Testis (tissue), 2 donors: ENCODE measurements at regions not wholly inside any gene's neighbourhood (a gene's known extent, or its start where the extent isn't known, plus 50 kb on each side); places are given as distances from the start of the nearest gene placed in this dataset.

Experiments
- DNase-seq: peaks from one replicate; pipeline ENCODE4 v3.0.0-alpha.2; 2019
- H3K27ac ChIP-seq, 2 donors: fragments of 200-600 bp; sonication (generic); one replicate each; pipeline ENCODE4 v1.5.1; 2019
- H3K27me3 ChIP-seq: fragments of 200-600 bp; sonication (generic); one replicate; pipeline ENCODE4 v1.5.1; 2019
- H3K36me3 ChIP-seq: fragments of 200-600 bp; sonication (generic); one replicate; pipeline ENCODE4 v1.5.1; 2017; ENCODE audit warnings: low read depth; ENCODE audit errors: missing control alignments
- H3K4me1 ChIP-seq: fragments of 200-600 bp; sonication (generic); one replicate; pipeline ENCODE4 v1.5.1; 2019
- H3K4me3 ChIP-seq, 2 donors: fragments of 200-600 bp; sonication (generic); one replicate each; pipeline ENCODE4 v1.5.1; 2017 to 2019
- H3K9me3 ChIP-seq: fragments of 200-600 bp; sonication (generic); one replicate; pipeline ENCODE4 v1.5.1; 2017
- POLR2A ChIP-seq: fragments of 450-650 bp; IDR thresholded peaks from one replicate; pipeline ENCODE4 v1.6.1; 2017; ENCODE audit warnings: antibody characterized with exemption, mild to moderate bottlenecking, moderate library complexity
- WGBS, 2 donors: methylation state at CpG; one replicate each; pipeline ENCODE4 v1.1.5; 2018; 5-methylcytosine and 5-hydroxymethylcytosine counted together
- intact Hi-C: fragments of 100-400 bp; cut with DNase I; formaldehyde crosslinking; loops from one replicate; pipeline ENCODE4 v1.15.1; 2023; ENCODE audit warnings: low total_unique reads
- TF ChIP-seq, protein P1 (sequence below), 3 experiments: fragments of 450-650 bp in 2 of 3; fragments of 200-600 bp in 1 of 3; sonication (generic) in 1 of 3; IDR thresholded peaks; one replicate each; pipeline ENCODE4 v1.5.1; 2016 to 2019; ENCODE audit warnings: antibody characterized with exemption in 3 of 3, mild to moderate bottlenecking in 2 of 3, moderate library complexity in 1 of 3

DNA sequence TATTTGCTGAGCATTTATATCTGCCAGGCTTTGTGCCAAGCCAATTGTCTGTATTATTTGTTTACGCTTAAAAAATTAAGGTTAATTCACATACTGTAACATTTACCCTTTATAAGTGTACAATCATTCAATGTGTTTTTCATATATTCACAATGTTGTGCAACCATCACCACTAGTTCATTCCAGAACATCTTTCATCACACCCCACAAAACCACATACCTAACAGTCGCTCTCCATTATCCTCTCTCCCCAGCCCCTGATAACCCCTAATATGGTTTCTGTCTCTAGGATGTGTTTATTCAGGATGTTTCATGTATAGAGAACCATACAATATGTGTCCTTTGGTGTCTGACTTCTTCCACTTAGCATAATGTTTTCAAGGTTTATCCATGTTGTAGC, 234.1 kb downstream of the INSIG2 start:
- Histone ChIP-seq H3K36me3 (no peaks in the 10 kb centered on the region), H3K4me1 (no peaks in the 10 kb centered on the region), H3K27ac (no peak overlapping the region), H3K9me3 (no peaks in the 10 kb centered on the region), H3K4me3 (no peak overlapping the region), H3K27me3 (no peaks in the 10 kb centered on the region)
- no peak for TF ChIP-seq POLR2A
- TF ChIP-seq, protein P1, sequence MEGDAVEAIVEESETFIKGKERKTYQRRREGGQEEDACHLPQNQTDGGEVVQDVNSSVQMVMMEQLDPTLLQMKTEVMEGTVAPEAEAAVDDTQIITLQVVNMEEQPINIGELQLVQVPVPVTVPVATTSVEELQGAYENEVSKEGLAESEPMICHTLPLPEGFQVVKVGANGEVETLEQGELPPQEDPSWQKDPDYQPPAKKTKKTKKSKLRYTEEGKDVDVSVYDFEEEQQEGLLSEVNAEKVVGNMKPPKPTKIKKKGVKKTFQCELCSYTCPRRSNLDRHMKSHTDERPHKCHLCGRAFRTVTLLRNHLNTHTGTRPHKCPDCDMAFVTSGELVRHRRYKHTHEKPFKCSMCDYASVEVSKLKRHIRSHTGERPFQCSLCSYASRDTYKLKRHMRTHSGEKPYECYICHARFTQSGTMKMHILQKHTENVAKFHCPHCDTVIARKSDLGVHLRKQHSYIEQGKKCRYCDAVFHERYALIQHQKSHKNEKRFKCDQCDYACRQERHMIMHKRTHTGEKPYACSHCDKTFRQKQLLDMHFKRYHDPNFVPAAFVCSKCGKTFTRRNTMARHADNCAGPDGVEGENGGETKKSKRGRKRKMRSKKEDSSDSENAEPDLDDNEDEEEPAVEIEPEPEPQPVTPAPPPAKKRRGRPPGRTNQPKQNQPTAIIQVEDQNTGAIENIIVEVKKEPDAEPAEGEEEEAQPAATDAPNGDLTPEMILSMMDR (IDR thresholded peaks at IDR 0.05), result no peak
- DNase-seq, result no peak
- WGBS, 2 donors, result 84 to 90% methylated on average over 2 of the region's 2 CpGs
- intact Hi-C loops, result no loop called here

DNA sequence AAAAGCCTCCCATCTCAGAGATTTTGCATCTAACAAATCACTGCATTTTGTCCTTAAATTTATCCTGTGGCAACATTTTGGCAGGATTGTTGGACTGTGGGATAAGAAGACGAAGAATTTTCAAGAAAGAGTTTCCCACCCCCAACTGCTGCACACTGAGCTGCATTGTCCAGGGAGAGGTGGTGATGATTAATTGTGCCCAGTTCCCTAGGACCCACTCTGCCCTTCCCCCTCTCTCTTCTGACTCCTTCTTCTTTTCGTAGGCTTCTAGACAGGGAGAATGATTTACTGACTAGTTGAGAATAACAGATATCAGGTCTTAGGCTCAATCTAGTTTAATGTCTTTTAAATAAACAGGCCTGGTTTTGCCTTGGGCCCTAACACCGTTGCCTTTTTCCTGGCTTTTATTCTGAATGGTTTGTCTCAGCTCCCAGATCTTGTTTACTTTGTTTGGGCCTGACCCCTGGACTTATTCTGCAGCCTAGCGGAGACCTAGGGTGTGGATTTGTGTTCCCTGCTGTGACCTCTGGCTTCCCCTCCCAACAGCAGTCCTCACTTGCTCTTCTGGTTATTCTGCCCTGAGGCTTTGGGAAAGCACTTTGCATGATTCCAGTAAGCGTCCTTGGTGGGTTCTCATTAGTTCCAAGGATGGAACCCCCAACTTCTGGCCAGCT, 233.3 kb downstream of the INSIG2 start:
- Histone ChIP-seq H3K4me1 (no peaks in the 10 kb centered on the region), H3K27ac (no peak overlapping the region), H3K9me3 (no peaks in the 10 kb centered on the region), H3K4me3 (no peak overlapping the region), H3K36me3 (no peaks in the 10 kb centered on the region), H3K27me3 (no peaks in the 10 kb centered on the region)
- intact Hi-C loops, result no loop called here
- 37 to 39% methylated on average over 5 of the region's 5 CpGs for WGBS, 2 donors
- TF ChIP-seq, protein P1 (IDR thresholded peaks at IDR 0.05), result no peak
- no peak for TF ChIP-seq POLR2A
- DNase-seq, result no peak

DNA sequence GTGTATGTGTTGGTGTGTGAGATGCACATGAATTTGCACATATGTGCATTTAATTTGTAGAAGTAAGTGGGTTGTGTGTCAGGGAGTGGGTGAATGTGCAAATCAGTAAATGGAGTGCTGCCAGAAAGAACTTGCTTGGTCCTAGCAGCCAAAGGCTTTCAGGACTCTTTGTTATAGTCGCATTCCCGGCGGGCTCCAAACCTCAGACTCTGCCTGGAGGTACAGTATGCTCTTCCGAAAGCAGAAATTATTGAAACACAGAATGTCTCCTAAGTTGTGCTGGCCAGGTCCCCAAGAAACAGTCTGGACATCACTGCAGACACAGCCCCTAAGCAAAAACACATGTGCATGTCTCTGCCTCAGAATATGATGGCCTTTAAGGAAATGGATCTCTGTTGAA, 232.4 kb downstream of the INSIG2 start:
- Histone ChIP-seq H3K4me1 (no peaks in the 10 kb centered on the region), H3K4me3 (no peak overlapping the region), H3K27ac (no peak overlapping the region), H3K36me3 (no peaks in the 10 kb centered on the region), H3K9me3 (no peaks in the 10 kb centered on the region), H3K27me3 (no peaks in the 10 kb centered on the region)
- intact Hi-C loops, result no loop called here
- WGBS, 2 donors, result 58 to 71% methylated on average over 4 of the region's 4 CpGs
- no peak for TF ChIP-seq POLR2A
- DNase-seq, result no peak

DNA sequence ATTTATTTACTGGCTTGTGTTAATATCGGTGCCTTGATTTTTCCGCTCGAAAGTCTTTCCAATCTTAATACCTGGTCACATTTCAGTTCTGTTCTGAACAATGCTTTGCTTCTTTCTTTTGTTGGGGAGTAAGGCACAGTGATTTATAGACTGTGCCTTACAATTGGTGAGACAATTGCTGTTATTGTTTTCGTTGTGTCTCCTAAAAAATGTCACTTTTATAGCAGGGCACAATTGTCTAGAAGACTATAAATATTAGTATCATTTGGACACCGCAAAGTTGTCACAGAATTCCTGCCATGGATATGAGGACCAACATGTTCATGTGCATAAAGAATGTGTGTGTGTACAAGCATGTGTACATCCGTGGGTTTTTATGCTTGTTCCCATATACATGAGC, 231.9 kb downstream of the INSIG2 start:
- H3K36me3 ChIP-seq, result no peaks in the 10 kb centered on the region
- intact Hi-C loops, result no loop called here
- no peaks in the 10 kb centered on the region for H3K27me3 ChIP-seq
- TF ChIP-seq POLR2A, result no peak
- TF ChIP-seq, protein P1 (IDR thresholded peaks at IDR 0.05), result no peak
- 55 to 63% methylated on average over 6 of the region's 6 CpGs for WGBS, 2 donors
- H3K9me3 ChIP-seq, result no peaks in the 10 kb centered on the region
- no peak overlapping the region for H3K4me3 ChIP-seq
- no peak overlapping the region for H3K27ac ChIP-seq
- DNase-seq, result no peak
- no peaks in the 10 kb centered on the region for H3K4me1 ChIP-seq

DNA sequence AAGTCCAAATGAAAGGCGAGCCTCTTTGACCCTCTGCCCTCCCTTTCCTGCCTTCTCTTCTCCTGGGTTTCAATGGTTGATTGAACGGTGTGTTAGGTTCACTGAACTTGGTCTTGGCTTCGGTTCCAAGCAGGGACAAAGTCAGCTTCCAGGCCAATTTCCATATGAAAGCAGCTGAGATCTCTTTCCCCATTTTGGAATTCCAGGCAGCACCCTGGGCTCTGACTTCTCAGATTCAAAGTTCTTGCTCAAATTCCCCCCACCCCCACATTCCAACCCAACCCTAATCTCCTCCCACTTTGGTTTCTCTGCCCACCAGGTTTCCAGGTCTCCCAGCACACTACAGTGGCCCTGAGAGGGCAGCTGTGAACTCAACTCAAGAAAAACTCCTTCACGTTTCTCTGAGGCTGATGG, 231.0 kb downstream of the INSIG2 start:
- Histone ChIP-seq H3K4me1 (no peaks in the 10 kb centered on the region), H3K4me3 (no peak overlapping the region), H3K27me3 (no peaks in the 10 kb centered on the region), H3K27ac (no peak overlapping the region), H3K36me3 (no peaks in the 10 kb centered on the region), H3K9me3 (no peaks in the 10 kb centered on the region)
- TF ChIP-seq, protein P1 (IDR thresholded peaks at IDR 0.05), result no peak
- no peak for TF ChIP-seq POLR2A
- no peak for DNase-seq
- 28 to 36% methylated on average over 4 of the region's 4 CpGs for WGBS, 2 donors
- intact Hi-C loops, result no loop called here
